GM18867 (cell line): ENCODE measurements at regions not wholly inside any gene's neighbourhood (a gene's known extent, or its start where the extent isn't known, plus 50 kb on each side); places are given as distances from the start of the nearest gene placed in this dataset.
A peak's percentile ranks its signal among the peaks of the same experiment; 100 is the strongest.

ENCODE experiments used
- ATAC-seq: cut with Tn5 transposase; IDR thresholded peaks from one replicate; pipeline ENCODE4 v1.9.1; 2021; ENCODE audit warnings: mild to moderate bottlenecking, moderate library complexity; ENCODE audit not compliant: unreplicated experiment

DNA sequence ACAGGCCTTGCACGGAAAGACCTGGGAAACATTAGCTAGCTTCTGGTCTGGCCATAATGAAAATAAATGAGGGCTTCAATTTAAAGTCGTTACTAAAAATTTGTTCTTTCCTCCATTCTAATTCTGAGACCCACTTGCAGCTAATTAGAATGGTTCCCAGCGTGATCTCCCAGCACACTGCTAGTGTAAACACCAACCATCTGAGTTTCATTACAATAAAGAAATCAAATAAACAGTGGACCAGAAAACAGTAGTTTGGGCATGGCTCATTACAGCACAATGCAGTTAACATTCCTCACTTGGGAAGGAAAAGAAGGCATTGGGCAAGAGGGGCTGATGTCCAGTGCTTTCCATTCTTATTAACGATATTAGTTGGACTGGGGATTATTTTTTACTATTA lies 410.9 kb upstream of the SOX9 start:
- ATAC-seq, result no peak

GRCh38 chr17:71710816-71711215 lies 410.0 kb upstream of the SOX9 start:
- no peak for ATAC-seq

- ATAC-seq, result no peak
These were observed 407.0 kb upstream of the SOX9 start for GRCh38 chr17:71713846-71714245.

DNA sequence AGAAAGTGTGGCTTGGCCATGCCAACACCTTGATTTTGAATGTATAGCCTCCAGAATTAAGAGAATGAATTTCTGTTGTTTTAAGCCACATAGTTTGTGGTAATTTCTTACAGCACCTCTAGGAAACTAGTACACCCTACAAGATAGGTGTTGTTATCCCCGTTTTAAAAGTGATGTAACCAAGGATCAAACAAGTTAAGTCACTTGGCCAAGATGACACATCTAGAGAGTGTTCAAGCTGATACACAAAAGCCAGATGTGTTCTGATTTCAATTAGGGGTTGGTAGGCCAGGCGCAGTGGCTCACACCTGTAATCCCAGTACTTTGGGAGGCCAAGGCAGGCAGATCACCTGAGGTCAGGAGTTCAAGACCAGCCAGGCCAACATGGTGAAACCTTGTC lies 396.5 kb upstream of the SOX9 start:
- no peak for ATAC-seq

- ATAC-seq, result no peak
These were observed 395.0 kb upstream of the SOX9 start for GRCh38 chr17:71725811-71726210.

DNA sequence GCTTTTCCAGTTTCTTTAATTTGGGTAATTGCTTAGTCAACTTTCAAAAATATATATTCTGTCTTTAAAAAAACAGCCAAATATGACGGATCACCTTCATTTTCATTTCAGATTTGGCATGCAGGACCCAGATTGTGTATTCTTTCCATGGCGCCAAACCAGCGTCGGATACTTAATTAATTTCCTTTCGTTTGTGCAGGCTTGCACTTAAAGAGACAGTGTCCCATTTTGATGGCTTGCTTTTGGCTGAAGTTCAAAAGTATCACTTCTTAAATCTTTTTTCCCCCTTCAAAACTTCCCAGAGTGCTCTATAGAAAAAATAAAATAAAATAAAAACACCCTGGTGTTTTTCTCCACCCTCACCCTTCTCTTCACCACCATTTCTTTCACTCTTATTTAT lies 394.5 kb upstream of the SOX9 start:
- no peak for ATAC-seq

GRCh38 chr17:71727292-71727691 lies 393.5 kb upstream of the SOX9 start:
- no peak for ATAC-seq

DNA sequence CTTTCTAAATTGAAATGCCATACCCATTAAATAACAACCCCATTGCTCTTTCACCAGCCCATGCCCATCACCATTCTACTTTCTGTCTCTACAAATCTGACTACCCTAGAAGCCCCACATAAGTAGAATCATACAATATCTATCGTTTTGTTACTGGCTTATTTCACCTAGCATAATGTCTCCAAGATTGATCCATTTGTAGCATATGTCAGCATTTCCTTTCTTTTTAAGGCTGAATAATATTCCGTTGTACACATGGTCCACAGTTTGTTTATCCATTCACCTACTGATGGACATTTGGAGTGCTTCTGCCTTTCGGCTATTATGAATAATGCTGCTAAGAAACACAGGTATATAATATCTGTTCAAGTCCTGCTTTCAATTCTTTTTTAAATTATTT lies 393.1 kb upstream of the SOX9 start:
- ATAC-seq, result no peak

DNA sequence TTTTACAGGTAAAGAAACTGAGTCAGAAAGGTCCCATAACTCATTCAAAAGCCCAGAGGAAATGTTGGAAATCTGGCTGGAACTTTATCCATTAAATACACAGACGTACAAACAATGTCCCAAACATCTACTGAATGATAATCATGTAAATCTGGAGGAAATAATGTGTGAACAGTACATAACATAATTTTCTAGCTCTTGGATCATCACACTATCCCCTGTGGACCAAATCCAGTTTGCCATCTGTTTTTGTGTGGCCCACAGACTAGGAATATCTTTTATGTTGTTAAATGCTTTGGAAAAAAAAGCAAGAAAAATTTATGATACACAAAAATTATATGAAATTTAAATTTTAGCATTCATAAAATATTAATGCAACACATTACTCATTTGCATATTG lies 389.9 kb upstream of the SOX9 start:
- ATAC-seq, result no peak

- no peak for ATAC-seq
These were observed 384.9 kb upstream of the SOX9 start for GRCh38 chr17:71735893-71736292.

- no peak for ATAC-seq
These were observed 380.0 kb upstream of the SOX9 start for GRCh38 chr17:71740866-71741265.

DNA sequence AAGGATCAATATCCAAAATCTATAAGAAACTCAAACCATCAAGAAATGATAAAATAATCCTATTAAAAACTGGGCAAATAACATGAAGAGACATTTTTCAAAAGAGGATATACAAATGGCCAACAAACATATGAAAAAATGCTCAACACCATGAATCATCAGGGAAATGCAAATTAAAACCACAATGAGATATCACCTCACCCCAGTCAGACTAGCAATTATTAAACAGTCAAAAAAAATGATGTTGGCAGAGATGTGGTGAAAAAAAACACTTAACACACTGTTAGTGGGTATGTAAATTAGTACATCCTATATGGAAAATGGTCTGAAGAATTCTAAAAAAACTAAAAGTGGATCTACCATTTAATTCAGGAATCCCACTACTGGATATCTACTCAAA lies 379.0 kb upstream of the SOX9 start:
- ATAC-seq, result no peak

DNA sequence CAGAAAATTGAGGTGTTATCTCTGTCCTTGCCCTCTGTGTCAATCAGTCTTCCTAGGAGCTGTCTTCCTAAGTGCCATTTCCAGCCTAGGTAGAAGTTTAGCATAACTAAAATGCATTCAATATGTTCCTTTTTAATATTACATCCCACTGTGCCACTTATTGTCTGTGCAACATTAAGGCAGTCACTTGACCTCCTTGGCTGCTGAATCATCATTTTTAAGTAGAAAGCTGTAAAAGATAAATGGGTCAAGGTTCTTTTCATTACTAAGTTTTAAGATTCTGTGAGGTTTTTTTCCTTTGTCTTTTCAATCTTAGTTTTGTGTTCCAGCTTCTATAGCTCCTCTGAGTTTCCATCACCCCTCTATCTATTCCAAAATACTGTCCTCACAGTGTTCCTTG lies 371.9 kb upstream of the SOX9 start:
- no peak for ATAC-seq

GRCh38 chr17:71753070-71753469 lies 367.8 kb upstream of the SOX9 start:
- no peak for ATAC-seq

- no peak for ATAC-seq
These were observed 363.7 kb upstream of the SOX9 start for GRCh38 chr17:71757156-71757555.

DNA sequence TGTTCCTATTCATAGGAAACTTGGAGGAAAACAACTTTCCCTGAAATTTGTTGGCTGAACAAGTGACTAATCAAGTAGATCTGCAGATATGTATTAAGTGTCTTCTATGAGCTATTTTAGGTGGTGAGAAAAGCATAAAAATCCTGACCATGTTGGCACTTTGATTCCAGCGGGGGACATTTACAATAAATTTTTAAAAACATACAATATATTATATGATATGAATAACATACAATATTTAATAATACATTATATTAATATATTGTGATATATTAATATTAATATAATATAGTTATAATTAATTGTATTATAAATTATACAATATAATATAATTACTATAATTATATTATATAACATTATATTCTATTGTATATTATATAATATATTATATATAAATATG lies 362.9 kb upstream of the SOX9 start:
- ATAC-seq, result no peak

- ATAC-seq, result no peak
These were observed 361.3 kb upstream of the SOX9 start for GRCh38 chr17:71759422-71760060.

DNA sequence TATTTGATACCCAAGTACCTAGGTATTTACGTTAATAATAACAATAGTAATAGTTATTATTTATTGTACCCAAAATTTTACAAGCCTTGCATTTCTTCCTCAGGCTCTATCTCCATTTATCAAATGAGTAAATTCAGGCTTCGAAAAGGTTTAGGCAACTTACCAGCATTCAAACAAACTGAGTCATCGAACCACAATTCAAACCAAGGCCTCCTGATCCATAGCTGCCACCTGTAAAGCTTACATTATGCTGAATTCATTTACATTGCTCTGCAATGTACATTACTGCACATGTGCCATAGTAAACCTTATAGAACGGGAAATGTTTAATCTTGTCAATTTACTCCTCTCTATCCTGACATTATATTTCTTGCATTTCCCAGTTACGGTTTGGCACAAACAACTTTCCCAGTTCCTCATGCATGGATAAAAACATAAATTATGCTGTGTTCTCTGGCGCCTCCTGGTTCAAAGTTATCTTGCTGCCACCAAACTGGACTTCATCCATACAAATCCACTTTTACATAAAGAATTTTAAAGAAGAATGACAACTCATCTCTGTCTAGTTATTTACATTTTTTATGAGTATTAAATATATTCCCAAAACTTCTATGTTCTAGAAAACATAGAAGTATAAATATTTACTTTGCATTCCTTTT lies 360.6 kb upstream of the SOX9 start:
- ATAC-seq, result no peak

DNA sequence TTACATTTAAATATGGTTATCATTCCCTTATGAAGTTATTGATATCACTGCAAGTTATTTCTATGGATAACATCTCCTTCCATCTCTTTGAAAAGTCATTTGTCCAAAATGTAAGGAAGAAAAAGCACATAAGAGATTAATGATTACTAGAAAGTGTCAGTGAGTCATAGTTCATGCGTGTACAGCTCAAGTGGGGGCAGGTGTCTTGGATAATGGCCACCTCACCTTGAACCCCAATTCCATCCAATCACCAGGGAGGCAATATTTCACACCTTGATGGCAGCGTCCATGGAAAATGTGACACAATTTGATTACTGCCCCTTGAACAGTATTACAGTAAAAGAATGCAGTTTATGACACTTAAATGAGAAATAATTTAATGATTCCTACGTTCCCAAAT lies 358.3 kb upstream of the SOX9 start:
- ATAC-seq, result no peak

DNA sequence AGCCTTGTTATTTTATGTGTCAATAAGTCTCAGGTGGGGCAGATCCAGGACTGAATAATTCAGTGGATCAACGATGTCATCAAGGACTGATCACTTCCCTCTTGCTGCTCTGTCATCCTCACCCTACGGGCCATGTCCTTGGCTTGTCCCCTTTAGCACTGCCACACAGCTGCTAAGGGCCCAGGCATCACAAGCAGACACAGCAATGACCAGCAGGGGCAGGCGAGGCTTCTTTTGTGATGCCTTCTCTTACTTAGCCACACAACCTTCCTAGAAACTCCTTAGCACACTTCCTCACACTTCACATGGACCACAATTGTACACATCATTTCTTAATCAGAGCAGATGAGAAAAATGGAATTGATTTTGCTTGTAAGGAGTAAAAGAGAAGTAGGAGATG lies 356.3 kb upstream of the SOX9 start:
- peak; percentile 62 for ATAC-seq

- ATAC-seq, result no peak
These were observed 355.4 kb upstream of the SOX9 start for GRCh38 chr17:71765437-71765836.

DNA sequence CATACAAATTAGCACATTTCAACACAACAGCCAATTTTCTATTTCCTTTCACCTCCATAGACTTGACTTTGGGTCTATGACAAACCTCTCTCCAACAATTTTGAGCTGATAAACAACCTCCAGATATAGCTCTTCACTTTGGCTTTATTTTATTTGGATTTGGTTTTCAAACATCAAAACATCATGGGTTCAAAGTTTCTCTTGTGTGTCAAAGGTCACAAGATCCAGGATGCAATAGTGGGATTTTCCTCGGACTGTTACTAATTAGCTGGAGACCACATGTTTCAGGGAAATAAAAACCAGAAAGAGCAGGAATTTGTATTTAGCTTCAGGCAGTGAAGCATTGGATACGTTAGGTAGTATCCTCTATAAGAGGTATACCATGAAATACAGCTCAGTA lies 351.0 kb upstream of the SOX9 start:
- no peak for ATAC-seq

DNA sequence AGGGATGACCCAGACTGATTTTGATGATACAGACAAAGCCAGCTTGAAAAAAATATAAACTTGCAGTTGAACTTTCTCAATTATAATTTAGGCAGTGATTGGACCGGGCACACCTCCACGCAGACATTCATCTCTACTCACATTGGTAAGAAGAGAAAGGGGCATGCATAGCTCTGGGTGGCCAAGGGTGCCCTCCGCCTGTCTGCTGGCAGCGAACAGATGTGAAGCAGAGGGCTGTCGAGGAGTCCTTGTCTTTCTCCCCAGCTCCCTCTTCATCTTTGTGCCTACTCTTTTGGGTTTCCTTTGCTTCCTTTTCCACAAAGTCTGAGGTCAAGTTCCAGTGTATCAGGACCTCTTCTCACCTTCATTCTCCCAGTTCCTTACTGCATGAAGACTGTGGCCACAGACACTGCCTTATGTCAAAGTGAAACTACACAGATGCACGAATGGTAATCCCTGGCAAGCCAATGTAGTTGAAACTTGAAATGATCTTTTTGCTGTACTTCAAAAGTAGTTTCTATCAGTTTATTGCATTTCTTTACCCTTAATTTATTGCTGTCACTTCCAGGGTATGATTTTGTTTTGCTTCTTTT lies 343.7 kb upstream of the SOX9 start:
- ATAC-seq, result peak; percentile 57
